ENCODE measurements at regions not wholly inside any gene's neighbourhood (a gene's known extent, or its start where the extent isn't known, plus 50 kb on each side); places are given as distances from the start of the nearest gene placed in this dataset.

DNA sequence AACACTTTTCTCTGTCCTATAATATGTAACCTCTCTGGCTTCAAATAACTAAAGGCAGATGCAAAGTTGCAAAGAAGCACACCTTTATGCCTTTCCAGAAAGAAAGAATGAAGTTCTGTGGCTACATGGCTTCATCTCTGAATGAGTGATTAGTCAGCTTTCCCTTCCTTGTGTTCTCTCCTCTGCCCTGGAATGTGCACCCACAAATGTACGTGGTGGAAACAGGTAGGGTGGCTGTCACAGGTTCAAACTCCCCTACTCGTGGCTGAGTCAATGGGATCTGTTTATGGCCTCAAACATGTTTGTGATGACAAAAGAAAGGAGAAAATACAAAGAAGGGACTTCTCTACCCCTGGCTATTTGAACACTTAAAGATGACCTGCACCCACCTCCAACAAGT, 55.5 kb upstream of the ACVR2A start:
- TF ChIP-seq, protein P1, sequence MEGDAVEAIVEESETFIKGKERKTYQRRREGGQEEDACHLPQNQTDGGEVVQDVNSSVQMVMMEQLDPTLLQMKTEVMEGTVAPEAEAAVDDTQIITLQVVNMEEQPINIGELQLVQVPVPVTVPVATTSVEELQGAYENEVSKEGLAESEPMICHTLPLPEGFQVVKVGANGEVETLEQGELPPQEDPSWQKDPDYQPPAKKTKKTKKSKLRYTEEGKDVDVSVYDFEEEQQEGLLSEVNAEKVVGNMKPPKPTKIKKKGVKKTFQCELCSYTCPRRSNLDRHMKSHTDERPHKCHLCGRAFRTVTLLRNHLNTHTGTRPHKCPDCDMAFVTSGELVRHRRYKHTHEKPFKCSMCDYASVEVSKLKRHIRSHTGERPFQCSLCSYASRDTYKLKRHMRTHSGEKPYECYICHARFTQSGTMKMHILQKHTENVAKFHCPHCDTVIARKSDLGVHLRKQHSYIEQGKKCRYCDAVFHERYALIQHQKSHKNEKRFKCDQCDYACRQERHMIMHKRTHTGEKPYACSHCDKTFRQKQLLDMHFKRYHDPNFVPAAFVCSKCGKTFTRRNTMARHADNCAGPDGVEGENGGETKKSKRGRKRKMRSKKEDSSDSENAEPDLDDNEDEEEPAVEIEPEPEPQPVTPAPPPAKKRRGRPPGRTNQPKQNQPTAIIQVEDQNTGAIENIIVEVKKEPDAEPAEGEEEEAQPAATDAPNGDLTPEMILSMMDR (conservative IDR thresholded peaks at IDR 0.05; ENCODE audit: low read depth in 2 of 2) = no peak
- no peak for TF ChIP-seq EZH2 (IDR thresholded peaks at IDR 0.05; ENCODE audit: low read depth, unreplicated experiment)

Data from GM23338 (cell line).